ENCODE measurements at regions not wholly inside any gene's neighbourhood (a gene's known extent, or its start where the extent isn't known, plus 50 kb on each side); places are given as distances from the start of the nearest gene placed in this dataset.

- TF ChIP-seq CTCF (IDR thresholded peaks at IDR 0.05; ENCODE audit: low read depth, low read length): peak; percentile 50; the same call in 1 of the 2 replicates
- peak; percentile 60 for DNase-seq (ENCODE audit: low read depth, low spot score)
- Histone ChIP-seq H3K27me3 (ENCODE audit: control insufficient read depth, insufficient read depth, low read length) (no peaks in the 10 kb centered on the region), H3K27ac (ENCODE audit: low read depth, low read length) (no peak overlapping the region), H3K4me3 (ENCODE audit: low read depth, low read length) (no peak overlapping the region), H3K9me3 (ENCODE audit: control insufficient read depth, insufficient read depth, low read length) (no peaks in the 10 kb centered on the region)
- POLR2A ChIA-PET: interaction anchor here (0.5 to 1.1 kb wide), 4 partner anchors 206 to 1567 kb away, joined by 3 to 5 read pairs (median 4); partner anchors contain the start of gene SOX9
- CTCF ChIA-PET: interaction anchor here (1.0 to 2.6 kb wide), 2 partner anchors 185 to 205 kb away, joined by 3 to 10 read pairs; no protein-coding TSS in a partner anchor
Observed at GRCh38 chr17:72334205-72334604, 213.4 kb downstream of the SOX9 start.

GRCh38 chr17:72336026-72336803 lies 215.4 kb downstream of the SOX9 start:
- H3K4me3 ChIP-seq (ENCODE audit: low read depth, low read length): no peak overlapping the region
- H3K27me3 ChIP-seq (ENCODE audit: control insufficient read depth, insufficient read depth, low read length): no peaks in the 10 kb centered on the region
- POLR2A ChIA-PET: no interaction called here
- no peak for TF ChIP-seq CTCF (IDR thresholded peaks at IDR 0.05; ENCODE audit: low read depth, low read length)
- no peaks in the 10 kb centered on the region for H3K9me3 ChIP-seq (ENCODE audit: control insufficient read depth, insufficient read depth, low read length)
- no peak for DNase-seq (ENCODE audit: low read depth, low spot score)
- CTCF ChIA-PET: interaction anchor here (2.6 kb wide), 1 partner anchor 203 kb away, joined by 10 read pairs; no protein-coding TSS in a partner anchor
- no peak overlapping the region for H3K27ac ChIP-seq (ENCODE audit: low read depth, low read length)

- Histone ChIP-seq H3K27ac (ENCODE audit: low read depth, low read length) (no peak overlapping the region), H3K27me3 (ENCODE audit: control insufficient read depth, insufficient read depth, low read length) (no peaks in the 10 kb centered on the region), H3K4me3 (ENCODE audit: low read depth, low read length) (no peak overlapping the region), H3K9me3 (ENCODE audit: control insufficient read depth, insufficient read depth, low read length) (no peaks in the 10 kb centered on the region)
- no peak for DNase-seq (ENCODE audit: low read depth, low spot score)
- CTCF ChIA-PET: interaction anchor here (0.6 to 2.6 kb wide), 2 partner anchors 203 to 863 kb away, joined by 4 to 10 read pairs; no protein-coding TSS in a partner anchor
- POLR2A ChIA-PET: no interaction called here
- TF ChIP-seq CTCF (IDR thresholded peaks at IDR 0.05; ENCODE audit: low read depth, low read length): no peak
Observed at GRCh38 chr17:72336804-72337070, 215.9 kb downstream of the SOX9 start.

GRCh38 chr17:72338304-72338703 lies 217.5 kb downstream of the SOX9 start:
- POLR2A ChIA-PET: interaction anchor here (0.8 to 2.0 kb wide), 2 partner anchors 53 to 217 kb away, joined by 3 to 13 read pairs; partner anchors contain the start of gene SOX9
- Histone ChIP-seq H3K27ac (ENCODE audit: low read depth, low read length) (peak overlapping the region; percentile 70), H3K27me3 (ENCODE audit: control insufficient read depth, insufficient read depth, low read length) (no peaks in the 10 kb centered on the region), H3K9me3 (ENCODE audit: control insufficient read depth, insufficient read depth, low read length) (no peaks in the 10 kb centered on the region; the same call in 1 of the 2 replicates), H3K4me3 (ENCODE audit: low read depth, low read length) (no peak overlapping the region)
- TF ChIP-seq CTCF (IDR thresholded peaks at IDR 0.05; ENCODE audit: low read depth, low read length): no peak
- no peak for DNase-seq (ENCODE audit: low read depth, low spot score)
- CTCF ChIA-PET: interaction anchor here (1.3 kb wide), 1 partner anchor 202 kb away, joined by 4 read pairs; no protein-coding TSS in a partner anchor
